H1 (cell line): ENCODE measurements at regions not wholly inside any gene's neighbourhood (a gene's known extent, or its start where the extent isn't known, plus 50 kb on each side); places are given as distances from the start of the nearest gene placed in this dataset.

Experiments
- ATF3 ChIP-seq: IDR thresholded peaks from 2 replicates; pipeline ENCODE4 v1.6.1; 2011; ENCODE audit warnings: low read depth, mild to moderate bottlenecking, low read length; ENCODE audit not compliant: insufficient read depth
- BACH1 ChIP-seq: IDR thresholded peaks from 2 replicates; pipeline ENCODE4 v1.6.1; 2012; ENCODE audit warnings: low read length, improper control_type of control experiment
- POLR2AphosphoS5 ChIP-seq: IDR thresholded peaks from 2 replicates; pipeline ENCODE4 v1.6.1; 2011; ENCODE audit warnings: low read depth, low read length
- RNF2 ChIP-seq: fragments of 200-900, 300-1000 bp; sonication (generic); IDR thresholded peaks from 2 replicates; pipeline ENCODE4 v1.7.1; 2016; ENCODE audit warnings: borderline replicate concordance, low read depth, mild to moderate bottlenecking, antibody characterized with exemption, low read length; ENCODE audit not compliant: poor library complexity, severe bottlenecking; ENCODE audit errors: missing control alignments
- RXRA ChIP-seq: IDR thresholded peaks from 2 replicates; pipeline ENCODE4 v1.6.1; 2011; ENCODE audit warnings: low read depth, mild to moderate bottlenecking, low read length, moderate library complexity; ENCODE audit not compliant: insufficient read depth

GRCh38 chr11:70501933-70502540 lies 103.7 kb downstream of the CTTN start (continued):
- no peak for TF ChIP-seq ATF3
- TF ChIP-seq RNF2 = no peak
- no peak for TF ChIP-seq BACH1
- TF ChIP-seq POLR2AphosphoS5 = no peak
- no peak for TF ChIP-seq RXRA
